ENCODE measurements at regions not wholly inside any gene's neighbourhood (a gene's known extent, or its start where the extent isn't known, plus 50 kb on each side); places are given as distances from the start of the nearest gene placed in this dataset.

DNA sequence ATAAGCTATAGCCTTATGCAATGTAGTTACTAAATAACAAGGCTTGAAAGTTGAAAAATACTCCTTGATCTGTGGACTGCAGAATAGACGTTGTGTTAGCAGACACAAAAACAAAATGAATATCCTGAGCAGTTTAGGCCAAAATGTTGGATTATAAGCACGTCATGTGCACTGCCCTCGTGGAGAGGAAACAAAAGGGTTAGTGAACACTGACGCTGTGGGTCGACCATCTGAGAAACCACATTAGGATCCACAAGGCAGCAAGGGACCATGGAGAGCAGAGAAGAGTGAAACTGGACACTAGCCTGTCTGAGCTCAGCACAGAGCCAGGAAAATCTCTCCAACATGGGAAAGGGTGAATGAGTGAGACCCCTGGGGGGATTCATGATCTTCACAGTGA, 145.3 kb downstream of the DTHD1 start:
- TF ChIP-seq, protein P1, sequence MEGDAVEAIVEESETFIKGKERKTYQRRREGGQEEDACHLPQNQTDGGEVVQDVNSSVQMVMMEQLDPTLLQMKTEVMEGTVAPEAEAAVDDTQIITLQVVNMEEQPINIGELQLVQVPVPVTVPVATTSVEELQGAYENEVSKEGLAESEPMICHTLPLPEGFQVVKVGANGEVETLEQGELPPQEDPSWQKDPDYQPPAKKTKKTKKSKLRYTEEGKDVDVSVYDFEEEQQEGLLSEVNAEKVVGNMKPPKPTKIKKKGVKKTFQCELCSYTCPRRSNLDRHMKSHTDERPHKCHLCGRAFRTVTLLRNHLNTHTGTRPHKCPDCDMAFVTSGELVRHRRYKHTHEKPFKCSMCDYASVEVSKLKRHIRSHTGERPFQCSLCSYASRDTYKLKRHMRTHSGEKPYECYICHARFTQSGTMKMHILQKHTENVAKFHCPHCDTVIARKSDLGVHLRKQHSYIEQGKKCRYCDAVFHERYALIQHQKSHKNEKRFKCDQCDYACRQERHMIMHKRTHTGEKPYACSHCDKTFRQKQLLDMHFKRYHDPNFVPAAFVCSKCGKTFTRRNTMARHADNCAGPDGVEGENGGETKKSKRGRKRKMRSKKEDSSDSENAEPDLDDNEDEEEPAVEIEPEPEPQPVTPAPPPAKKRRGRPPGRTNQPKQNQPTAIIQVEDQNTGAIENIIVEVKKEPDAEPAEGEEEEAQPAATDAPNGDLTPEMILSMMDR (IDR thresholded peaks at IDR 0.05): no peak
- no peak for TF ChIP-seq POLR2A (IDR thresholded peaks at IDR 0.05)

All from ovary (tissue), 3 donors.